ENCODE measurements at regions not wholly inside any gene's neighbourhood (a gene's known extent, or its start where the extent isn't known, plus 50 kb on each side); places are given as distances from the start of the nearest gene placed in this dataset.

DNA sequence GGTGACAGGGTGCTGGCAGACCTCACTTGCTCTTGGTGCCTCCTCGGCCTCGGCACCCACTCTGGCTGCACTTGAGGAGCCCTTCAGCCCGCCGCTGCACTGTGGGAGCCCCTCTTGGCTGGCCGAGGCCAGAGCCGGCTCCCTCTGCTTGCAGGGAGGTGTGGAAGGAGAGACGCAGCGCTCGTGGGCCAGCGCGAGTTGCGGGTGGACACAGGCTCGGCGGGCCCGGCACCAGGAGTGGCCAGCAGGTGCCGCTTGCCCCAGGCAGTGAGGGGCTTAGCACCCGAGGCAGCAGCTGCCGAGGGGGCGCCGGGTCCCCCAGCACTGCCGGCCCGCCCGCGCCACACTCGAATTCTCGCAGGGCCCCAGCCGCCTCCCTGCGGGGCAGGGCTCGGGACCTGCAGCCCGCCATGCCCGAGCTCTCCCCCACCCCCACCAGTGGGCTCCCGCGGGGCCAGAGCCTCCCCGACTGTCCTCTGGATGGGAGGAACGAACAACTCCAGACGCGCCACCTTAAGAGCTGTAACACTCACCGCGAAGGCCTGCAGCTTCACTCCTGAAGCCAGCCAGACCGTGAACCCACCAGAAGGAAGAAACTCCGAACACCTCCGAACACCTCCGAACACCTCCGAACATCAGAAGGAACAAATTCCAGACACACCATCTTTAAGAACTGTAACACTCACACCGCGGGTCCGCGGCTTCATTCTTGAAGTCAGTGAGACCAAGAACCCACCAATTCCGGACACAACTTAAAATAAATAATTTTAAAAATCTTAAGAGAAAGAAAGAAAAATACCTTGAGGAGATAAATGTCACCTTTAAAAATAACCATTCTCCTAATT is 311.1 kb upstream of the SLC7A11 start:
- TF ChIP-seq, protein P1, sequence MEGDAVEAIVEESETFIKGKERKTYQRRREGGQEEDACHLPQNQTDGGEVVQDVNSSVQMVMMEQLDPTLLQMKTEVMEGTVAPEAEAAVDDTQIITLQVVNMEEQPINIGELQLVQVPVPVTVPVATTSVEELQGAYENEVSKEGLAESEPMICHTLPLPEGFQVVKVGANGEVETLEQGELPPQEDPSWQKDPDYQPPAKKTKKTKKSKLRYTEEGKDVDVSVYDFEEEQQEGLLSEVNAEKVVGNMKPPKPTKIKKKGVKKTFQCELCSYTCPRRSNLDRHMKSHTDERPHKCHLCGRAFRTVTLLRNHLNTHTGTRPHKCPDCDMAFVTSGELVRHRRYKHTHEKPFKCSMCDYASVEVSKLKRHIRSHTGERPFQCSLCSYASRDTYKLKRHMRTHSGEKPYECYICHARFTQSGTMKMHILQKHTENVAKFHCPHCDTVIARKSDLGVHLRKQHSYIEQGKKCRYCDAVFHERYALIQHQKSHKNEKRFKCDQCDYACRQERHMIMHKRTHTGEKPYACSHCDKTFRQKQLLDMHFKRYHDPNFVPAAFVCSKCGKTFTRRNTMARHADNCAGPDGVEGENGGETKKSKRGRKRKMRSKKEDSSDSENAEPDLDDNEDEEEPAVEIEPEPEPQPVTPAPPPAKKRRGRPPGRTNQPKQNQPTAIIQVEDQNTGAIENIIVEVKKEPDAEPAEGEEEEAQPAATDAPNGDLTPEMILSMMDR (IDR thresholded peaks at IDR 0.05), result no peak
- TF ChIP-seq POLR2A (IDR thresholded peaks at IDR 0.05), result no peak
- no peak for TF ChIP-seq POLR2AphosphoS5 (IDR thresholded peaks at IDR 0.05)
- no peak for TF ChIP-seq EP300 (IDR thresholded peaks at IDR 0.05)
